Neural progenitor cell (in vitro differentiated cells): ENCODE measurements at regions not wholly inside any gene's neighbourhood (a gene's known extent, or its start where the extent isn't known, plus 50 kb on each side); places are given as distances from the start of the nearest gene placed in this dataset.

Experiments used
- DNase-seq: peaks from one replicate; pipeline ENCODE4 v3.0.0-alpha.2; 2016; ENCODE audit warnings: low spot score
- H2AFZ ChIP-seq: fragments of 200-600 bp; sonication (generic); replicated peaks from 2 replicates; pipeline ENCODE4 v1.6.1; 2016; ENCODE audit warnings: antibody characterized with exemption
- H3F3A ChIP-seq: fragments of 200-600 bp; sonication (generic); 2 replicates; pipeline ENCODE4 v1.6.1; 2016; ENCODE audit warnings: antibody characterized with exemption, low read depth
- H3K27ac ChIP-seq: fragments of 200-600 bp; sonication (generic); 2 replicates; pipeline ENCODE4 v1.5.1; 2016; ENCODE audit warnings: mild to moderate bottlenecking
- H3K27me3 ChIP-seq: fragments of 200-600 bp; sonication (generic); 2 replicates; pipeline ENCODE4 v1.6.1; 2016; ENCODE audit warnings: mild to moderate bottlenecking, moderate library complexity
- H3K36me3 ChIP-seq: fragments of 200-600 bp; sonication (generic); 2 replicates; pipeline ENCODE4 v1.5.1; 2016
- H3K4me1 ChIP-seq: fragments of 200-600 bp; sonication (generic); 2 replicates; pipeline ENCODE4 v1.6.1; 2016; ENCODE audit warnings: mixed run types
- H3K4me2 ChIP-seq: fragments of 200-600 bp; sonication (generic); 2 replicates; pipeline ENCODE4 v1.6.1; 2016
- H3K4me3 ChIP-seq: fragments of 200-600 bp; sonication (generic); 2 replicates; pipeline ENCODE4 v1.5.1; 2016
- H3K79me2 ChIP-seq: fragments of 200-600 bp; sonication (generic); 2 replicates; pipeline ENCODE4 v1.6.1; 2016; ENCODE audit warnings: low read depth
- H3K9ac ChIP-seq: fragments of 200-600 bp; sonication (generic); 2 replicates; pipeline ENCODE4 v1.6.1; 2016
- H3K9me3 ChIP-seq: fragments of 200-600 bp; sonication (generic); 2 replicates; pipeline ENCODE4 v1.5.1; 2016; ENCODE audit warnings: low read depth
- H4K20me1 ChIP-seq: fragments of 200-600 bp; sonication (generic); 2 replicates; pipeline ENCODE4 v1.6.1; 2016; ENCODE audit warnings: low read depth
- H3K27ac Mint-ChIP-seq: 3 replicates; pipeline ENCODE4 v1.8.0; 2021; ENCODE audit warnings: mixed read lengths
- H3K27me3 Mint-ChIP-seq: 2 replicates; pipeline ENCODE4 v1.8.0; 2022; ENCODE audit warnings: low read depth, mild to moderate bottlenecking, inconsistent platforms, moderate library complexity, mixed read lengths; ENCODE audit not compliant: insufficient read depth
- H3K36me3 Mint-ChIP-seq: 3 replicates; pipeline ENCODE4 v1.8.0; 2021; ENCODE audit warnings: mixed read lengths
- H3K4me1 Mint-ChIP-seq: 3 replicates; pipeline ENCODE4 v1.8.0; 2021; ENCODE audit warnings: mixed read lengths
- H3K4me3 Mint-ChIP-seq: 3 replicates; pipeline ENCODE4 v1.8.0; 2021; ENCODE audit warnings: mild to moderate bottlenecking, moderate library complexity, mixed read lengths
- H3K9me3 Mint-ChIP-seq: 3 replicates; pipeline ENCODE4 v1.8.0; 2020; ENCODE audit warnings: mixed read lengths
- EZH2 ChIP-seq: fragments of 200-600 bp; sonication (generic); IDR thresholded peaks from 2 replicates; pipeline ENCODE4 v1.6.1; 2017; ENCODE audit warnings: antibody characterized with exemption, mild to moderate bottlenecking, moderate library complexity
- EZH2phosphoT487 ChIP-seq: fragments of 200-600 bp; sonication (generic); IDR thresholded peaks from 2 replicates; pipeline ENCODE4 v1.6.1; 2017; ENCODE audit warnings: antibody characterized with exemption
- TF ChIP-seq, protein P1 (sequence below): fragments of 200-600 bp; sonication (generic); IDR thresholded peaks from 2 replicates; pipeline ENCODE4 v1.5.1; 2017; ENCODE audit warnings: antibody characterized with exemption, mild to moderate bottlenecking

DNA sequence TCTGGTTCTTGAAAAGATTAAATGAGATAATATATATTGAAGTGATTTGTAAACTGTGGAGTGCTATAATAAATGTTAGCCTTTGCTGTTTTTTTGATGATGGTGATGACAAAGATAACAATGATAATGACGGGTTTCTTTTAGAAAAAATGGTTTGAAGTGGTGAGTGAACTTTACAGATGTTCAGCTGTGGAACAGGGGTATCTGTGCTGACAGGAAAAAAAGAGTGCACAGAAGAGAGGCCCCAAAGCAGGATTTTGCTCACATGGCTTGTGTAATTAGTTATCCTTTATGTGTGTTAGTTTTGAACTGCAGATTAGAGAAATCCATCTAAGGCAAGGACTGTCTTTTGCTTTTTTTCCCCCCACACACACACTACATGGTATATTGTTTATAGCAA lies 119.2 kb downstream of the CYSLTR2 start:
- no peaks in the 10 kb centered on the region for H3K4me1 ChIP-seq
- H3K36me3 Mint-ChIP-seq = no peaks in the 10 kb centered on the region
- no peak for TF ChIP-seq EZH2
- TF ChIP-seq, protein P1, sequence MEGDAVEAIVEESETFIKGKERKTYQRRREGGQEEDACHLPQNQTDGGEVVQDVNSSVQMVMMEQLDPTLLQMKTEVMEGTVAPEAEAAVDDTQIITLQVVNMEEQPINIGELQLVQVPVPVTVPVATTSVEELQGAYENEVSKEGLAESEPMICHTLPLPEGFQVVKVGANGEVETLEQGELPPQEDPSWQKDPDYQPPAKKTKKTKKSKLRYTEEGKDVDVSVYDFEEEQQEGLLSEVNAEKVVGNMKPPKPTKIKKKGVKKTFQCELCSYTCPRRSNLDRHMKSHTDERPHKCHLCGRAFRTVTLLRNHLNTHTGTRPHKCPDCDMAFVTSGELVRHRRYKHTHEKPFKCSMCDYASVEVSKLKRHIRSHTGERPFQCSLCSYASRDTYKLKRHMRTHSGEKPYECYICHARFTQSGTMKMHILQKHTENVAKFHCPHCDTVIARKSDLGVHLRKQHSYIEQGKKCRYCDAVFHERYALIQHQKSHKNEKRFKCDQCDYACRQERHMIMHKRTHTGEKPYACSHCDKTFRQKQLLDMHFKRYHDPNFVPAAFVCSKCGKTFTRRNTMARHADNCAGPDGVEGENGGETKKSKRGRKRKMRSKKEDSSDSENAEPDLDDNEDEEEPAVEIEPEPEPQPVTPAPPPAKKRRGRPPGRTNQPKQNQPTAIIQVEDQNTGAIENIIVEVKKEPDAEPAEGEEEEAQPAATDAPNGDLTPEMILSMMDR = no peak
- TF ChIP-seq EZH2phosphoT487 = no peak
- no peak overlapping the region for H3K4me3 ChIP-seq
- H3K9ac ChIP-seq = no peak overlapping the region
- H3K27ac ChIP-seq = no peak overlapping the region
- no peaks in the 10 kb centered on the region for H3F3A ChIP-seq
- H4K20me1 ChIP-seq = no peaks in the 10 kb centered on the region
- H3K79me2 ChIP-seq = no peaks in the 10 kb centered on the region
- peaks cover 5% of the 10 kb centered on the region for H3K27me3 Mint-ChIP-seq
- no peak overlapping the region for H3K4me2 ChIP-seq
- no peak overlapping the region for H3K27ac Mint-ChIP-seq
- no peak overlapping the region for H3K4me3 Mint-ChIP-seq
- H3K4me1 Mint-ChIP-seq = peaks cover 4% of the 10 kb centered on the region
- H2AFZ ChIP-seq = no peak overlapping the region
- no peaks in the 10 kb centered on the region for H3K27me3 ChIP-seq
- DNase-seq = no peak
- H3K9me3 ChIP-seq = peaks cover 5% of the 10 kb centered on the region
- H3K36me3 ChIP-seq = no peaks in the 10 kb centered on the region
- H3K9me3 Mint-ChIP-seq = peaks cover 11% of the 10 kb centered on the region

DNA sequence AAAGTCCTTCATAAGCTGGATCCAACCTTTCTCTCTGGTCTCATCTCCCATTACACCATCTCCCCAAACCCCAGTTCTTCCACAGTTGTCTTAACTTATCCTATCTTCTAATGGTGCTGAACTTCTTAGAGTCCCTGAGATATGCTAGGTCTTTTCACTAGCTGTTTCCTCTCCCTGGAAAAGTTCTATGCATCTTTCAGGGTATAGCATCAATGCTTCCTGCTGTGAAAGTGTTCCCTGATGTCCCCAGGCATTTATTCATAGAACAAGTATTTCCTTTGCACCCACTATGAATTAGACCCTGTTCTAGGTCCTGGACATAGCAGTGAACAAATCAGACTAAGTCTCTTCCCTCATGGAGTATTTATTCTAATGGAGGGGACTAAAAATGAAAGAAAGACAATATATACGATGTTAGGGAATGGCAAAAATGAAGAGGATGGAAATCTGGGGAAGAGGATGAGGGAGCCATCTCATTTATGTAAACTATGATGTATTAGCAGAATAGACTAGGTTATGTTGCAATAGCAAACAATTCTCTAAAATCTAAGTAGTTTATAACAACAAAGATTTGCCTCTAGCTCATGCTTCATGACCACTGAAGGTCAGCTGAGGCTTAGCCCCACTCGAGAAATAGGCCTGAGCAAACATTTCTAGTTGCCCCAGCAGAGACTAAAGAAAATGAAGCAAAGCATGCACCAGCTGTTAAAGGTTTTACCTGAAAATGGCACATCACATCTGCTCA lies 120.0 kb downstream of the CYSLTR2 start:
- Mint-ChIP-seq H3K4me3 (no peak overlapping the region), H3K36me3 (no peaks in the 10 kb centered on the region), H3K27ac (no peak overlapping the region), H3K4me1 (peaks cover 4% of the 10 kb centered on the region), H3K27me3 (peaks cover 5% of the 10 kb centered on the region), H3K9me3 (peaks cover 5% of the 10 kb centered on the region)
- Histone ChIP-seq H3F3A (no peaks in the 10 kb centered on the region), H3K4me1 (no peaks in the 10 kb centered on the region), H3K4me2 (no peak overlapping the region), H3K27ac (no peak overlapping the region), H3K4me3 (no peak overlapping the region), H3K36me3 (no peaks in the 10 kb centered on the region), H3K79me2 (no peaks in the 10 kb centered on the region), H3K9ac (no peak overlapping the region), H4K20me1 (no peaks in the 10 kb centered on the region), H2AFZ (no peak overlapping the region), H3K9me3 (peaks cover under 1% of the 10 kb centered on the region), H3K27me3 (no peaks in the 10 kb centered on the region)
- no peak for TF ChIP-seq EZH2
- TF ChIP-seq, protein P1 = no peak
- DNase-seq = no peak

DNA sequence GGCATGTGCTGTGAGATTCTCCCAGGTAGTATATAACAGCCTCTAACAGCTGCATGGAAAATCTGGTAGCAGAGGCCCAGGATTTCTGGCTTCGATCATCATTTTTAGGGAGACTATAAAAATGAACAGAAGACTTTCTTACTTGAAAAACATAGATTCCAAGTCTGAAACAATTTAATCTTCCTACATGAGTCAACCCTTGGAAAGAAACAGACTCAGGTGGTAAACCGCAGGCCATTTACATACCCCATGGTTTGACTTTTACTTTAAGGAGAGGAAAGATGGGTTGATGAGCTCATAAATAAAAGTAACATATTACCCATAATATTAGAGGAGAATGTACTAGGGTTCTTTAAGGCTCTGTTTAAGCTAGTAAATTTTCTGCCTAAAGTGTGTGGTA lies 121.6 kb downstream of the CYSLTR2 start:
- H3K27ac ChIP-seq = no peak overlapping the region
- peaks cover 1% of the 10 kb centered on the region for H3K9me3 ChIP-seq
- peaks cover 2% of the 10 kb centered on the region for H3K27me3 Mint-ChIP-seq
- H3K27me3 ChIP-seq = no peaks in the 10 kb centered on the region
- H2AFZ ChIP-seq = no peak overlapping the region
- H3K36me3 ChIP-seq = no peaks in the 10 kb centered on the region
- no peak for TF ChIP-seq EZH2phosphoT487
- TF ChIP-seq EZH2 = no peak
- TF ChIP-seq, protein P1 = no peak
- H3K9ac ChIP-seq = no peak overlapping the region
- no peak for DNase-seq
- H4K20me1 ChIP-seq = no peaks in the 10 kb centered on the region
- H3F3A ChIP-seq = no peaks in the 10 kb centered on the region
- no peak overlapping the region for H3K4me3 Mint-ChIP-seq
- H3K4me3 ChIP-seq = no peak overlapping the region
- no peaks in the 10 kb centered on the region for H3K4me1 ChIP-seq
- H3K4me2 ChIP-seq = no peak overlapping the region
- H3K9me3 Mint-ChIP-seq = peaks cover 8% of the 10 kb centered on the region
- no peaks in the 10 kb centered on the region for H3K79me2 ChIP-seq
- H3K36me3 Mint-ChIP-seq = no peaks in the 10 kb centered on the region
- peaks cover 4% of the 10 kb centered on the region for H3K4me1 Mint-ChIP-seq
- no peak overlapping the region for H3K27ac Mint-ChIP-seq
